Fibroblast of mammary gland (primary cell): ENCODE measurements at regions not wholly inside any gene's neighbourhood (a gene's known extent, or its start where the extent isn't known, plus 50 kb on each side); places are given as distances from the start of the nearest gene placed in this dataset.
"Not testable (repeated sequence)": the region's sequence is repeated elsewhere in the genome, so short reads cannot be mapped to it uniquely, and the experiment has no call there.

Source experiments
- DNase-seq: peaks from one replicate; pipeline ENCODE4 v3.0.0-alpha.2; 2010; ENCODE audit warnings: low read depth
- H3K4me3 ChIP-seq: 2 replicates; pipeline ENCODE4 v1.5.1; 2011; ENCODE audit warnings: low read depth, mild to moderate bottlenecking, low read length, moderate library complexity; ENCODE audit not compliant: control insufficient read depth
- CTCF ChIP-seq: conservative IDR thresholded peaks from 2 replicates; pipeline ENCODE4 v1.5.1; 2011; ENCODE audit warnings: low read depth, low read length, inconsistent platforms; ENCODE audit not compliant: control insufficient read depth, insufficient read depth

DNA sequence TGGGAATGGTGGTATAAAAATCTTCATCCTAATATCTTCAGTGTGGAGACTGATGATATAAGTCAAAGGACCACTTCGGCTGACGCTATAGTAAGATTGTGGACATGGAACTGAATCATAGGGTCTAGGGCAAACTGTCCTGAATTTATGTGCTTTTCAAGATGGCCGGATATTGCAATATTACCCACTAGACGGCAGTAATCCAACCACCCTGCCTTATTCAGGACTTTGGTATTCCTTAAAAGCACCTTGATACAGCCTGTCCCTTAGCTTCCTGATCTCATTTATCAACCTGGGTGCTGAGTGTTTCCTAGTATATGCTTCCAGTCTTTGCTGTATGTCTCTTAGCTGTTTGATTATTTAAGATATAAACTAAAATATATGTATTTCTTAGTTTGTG, 71.2 kb upstream of the COX7C start:
- TF ChIP-seq CTCF: no peak
- no peak for DNase-seq
- no peak overlapping the region for H3K4me3 ChIP-seq

DNA sequence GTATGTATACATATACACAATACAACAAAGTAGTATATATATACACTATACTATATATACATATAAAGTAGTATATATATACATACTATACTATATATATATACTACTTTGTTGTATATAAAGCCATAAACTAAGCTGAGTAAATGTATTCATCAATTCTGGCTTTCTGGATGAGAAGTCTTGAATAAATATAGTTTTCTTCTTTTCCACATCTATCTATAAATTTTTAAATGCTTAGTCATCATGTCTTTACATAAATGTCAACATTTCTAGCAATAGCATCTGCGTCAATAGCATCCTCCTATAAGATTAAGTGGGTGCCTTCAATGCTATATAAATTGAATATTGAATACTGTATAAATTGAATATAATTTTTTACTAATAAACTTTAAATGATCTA, 63.1 kb upstream of the COX7C start:
- no peak for DNase-seq
- no peak overlapping the region for H3K4me3 ChIP-seq
- TF ChIP-seq CTCF: no peak

GRCh38 chr5:86557920-86558319, 59.8 kb upstream of the COX7C start:
- H3K4me3 ChIP-seq: no peak overlapping the region
- no peak for DNase-seq
- no peak for TF ChIP-seq CTCF

DNA sequence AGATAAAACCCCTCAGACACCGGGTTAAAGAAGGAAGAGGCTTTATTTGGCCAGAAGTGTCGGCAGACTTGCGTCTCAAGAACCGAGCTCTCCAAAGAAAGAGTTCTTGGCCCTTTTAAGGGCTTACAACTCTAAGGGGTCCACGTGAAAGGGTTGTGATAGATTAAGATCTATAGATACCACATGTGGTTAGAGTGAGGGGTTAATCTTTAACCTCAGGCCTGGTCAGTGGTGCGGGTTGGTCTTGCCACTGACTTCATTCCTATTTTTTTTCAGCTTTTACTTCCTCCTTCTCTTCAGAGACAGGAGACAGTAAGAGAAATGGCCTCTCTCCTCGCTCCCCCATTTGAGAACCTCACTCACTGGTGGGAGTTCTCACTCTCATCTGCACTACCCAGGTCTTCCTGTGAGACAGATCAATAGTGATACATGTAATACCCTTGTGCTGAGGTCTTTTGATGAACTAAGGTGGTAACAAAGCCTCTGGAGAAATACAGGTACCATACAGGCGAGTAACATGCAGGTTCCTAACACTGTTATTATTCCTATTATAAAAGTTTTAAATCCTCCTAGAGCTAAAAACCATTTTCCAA, 52.4 kb upstream of the COX7C start:
- H3K4me3 ChIP-seq: no peak overlapping the region
- no peak for TF ChIP-seq CTCF
- DNase-seq: no peak

DNA sequence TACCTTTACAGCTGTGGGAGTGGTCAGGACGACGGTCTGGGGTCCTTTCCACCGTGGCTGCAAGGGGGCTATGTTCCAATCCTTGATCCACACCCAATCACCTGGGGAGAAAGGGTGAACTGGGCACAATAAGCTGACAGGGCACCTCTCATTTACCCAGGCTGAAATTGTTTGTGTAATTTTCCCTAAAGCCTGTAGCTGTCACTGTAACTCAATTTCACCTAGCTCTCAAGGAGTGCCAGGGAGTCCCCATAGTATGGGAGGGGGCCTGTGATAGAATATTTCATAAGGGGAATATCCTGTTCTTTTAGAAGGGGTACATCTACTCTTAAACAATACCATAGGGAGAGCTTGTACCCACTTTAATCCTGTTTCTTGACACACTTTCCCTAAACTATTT, 51.7 kb upstream of the COX7C start:
- not testable (repeated sequence) for H3K4me3 ChIP-seq, DNase-seq
